HG02763 (cell line): ENCODE measurements at regions not wholly inside any gene's neighbourhood (a gene's known extent, or its start where the extent isn't known, plus 50 kb on each side); places are given as distances from the start of the nearest gene placed in this dataset.
"Not testable (repeated sequence)": the region's sequence is repeated elsewhere in the genome, so short reads cannot be mapped to it uniquely, and the experiment has no call there.

Experiments
- ATAC-seq: cut with Tn5 transposase; IDR thresholded peaks from one replicate; pipeline ENCODE4 v1.9.1; 2021; ENCODE audit warnings: mild to moderate bottlenecking, moderate library complexity; ENCODE audit not compliant: unreplicated experiment

DNA sequence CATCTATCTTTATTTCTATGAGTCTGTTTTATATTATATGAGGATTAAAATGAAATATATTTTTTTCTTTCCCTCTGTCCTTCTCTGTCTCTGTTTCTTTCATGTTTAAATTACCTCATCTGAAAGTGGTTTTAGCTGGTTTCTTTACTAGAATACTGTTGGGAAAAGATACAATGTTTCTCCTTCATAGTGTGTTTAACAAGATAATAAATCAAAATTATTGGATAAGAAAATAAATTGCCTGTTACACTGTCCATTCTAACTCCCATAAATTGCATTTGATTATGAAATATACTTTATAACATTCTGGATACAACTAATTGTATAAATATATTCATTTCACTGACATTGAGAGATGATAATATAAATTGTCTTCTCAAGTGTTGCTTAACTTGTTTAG is 1168.0 kb downstream of the PLA2G4A start:
- no peak for ATAC-seq

GRCh38 chr1:187999973-188000372 is 1171.2 kb downstream of the PLA2G4A start:
- no peak for ATAC-seq

GRCh38 chr1:188003687-188004086 is 1174.9 kb downstream of the PLA2G4A start:
- ATAC-seq, result not testable (repeated sequence)

- ATAC-seq, result no peak
Measured at GRCh38 chr1:188004849-188005248, 1176.1 kb downstream of the PLA2G4A start.

- no peak for ATAC-seq
Measured at GRCh38 chr1:188006354-188006753, 1177.6 kb downstream of the PLA2G4A start.

DNA sequence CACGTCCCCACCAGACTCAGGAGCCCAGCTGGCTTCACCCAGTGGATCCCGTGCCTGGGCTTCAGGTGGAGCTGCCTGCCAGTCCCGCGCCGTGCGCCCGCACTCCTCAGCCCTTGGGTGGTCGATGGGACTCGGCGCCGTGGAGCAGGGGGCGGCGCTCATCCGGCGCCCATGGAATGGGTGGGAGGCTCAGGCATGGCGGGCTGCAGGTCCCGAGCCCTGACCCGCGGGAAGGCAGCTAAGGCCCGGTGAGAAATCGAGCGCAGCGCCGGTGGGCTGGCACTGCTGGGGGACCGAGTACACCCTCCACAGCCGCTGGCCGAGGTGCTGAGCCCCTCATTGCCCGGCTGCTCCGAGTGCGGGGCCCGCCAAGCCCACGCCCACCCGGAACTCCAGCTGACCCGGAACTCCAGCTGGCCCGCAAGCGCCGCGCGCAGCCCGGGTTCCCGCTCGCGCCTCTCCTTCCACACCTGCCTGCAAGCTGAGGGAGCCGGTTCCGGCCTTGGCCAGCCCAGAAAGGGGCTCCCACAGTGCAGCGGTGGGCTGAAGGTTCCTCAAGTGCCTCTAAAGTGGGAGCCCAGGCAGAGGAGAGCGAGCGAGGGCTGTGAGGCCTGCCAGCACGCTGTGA is 1184.6 kb downstream of the PLA2G4A start:
- ATAC-seq, result not testable (repeated sequence)

- ATAC-seq, result no peak
Measured at GRCh38 chr1:188017921-188018320, 1189.2 kb downstream of the PLA2G4A start.

DNA sequence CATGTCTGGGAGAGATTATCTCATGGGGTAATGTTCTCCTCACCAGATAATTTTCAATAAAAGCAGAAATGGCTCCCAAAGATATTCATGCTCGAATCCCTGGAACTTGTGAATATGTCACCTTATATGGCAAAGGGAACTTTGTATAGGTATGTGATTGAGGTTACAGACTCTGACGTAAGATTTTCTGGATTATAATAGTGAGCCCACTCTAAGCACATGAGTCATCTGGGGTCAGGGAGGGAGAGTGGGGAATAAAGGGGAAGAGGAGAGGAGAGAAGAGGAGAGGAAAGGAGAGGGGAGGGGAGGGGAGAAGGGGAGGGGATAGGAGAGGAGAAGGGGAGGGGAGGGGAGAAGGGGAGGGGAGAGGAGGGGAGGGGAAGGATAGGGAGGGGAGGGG is 1193.9 kb downstream of the PLA2G4A start:
- no peak for ATAC-seq

DNA sequence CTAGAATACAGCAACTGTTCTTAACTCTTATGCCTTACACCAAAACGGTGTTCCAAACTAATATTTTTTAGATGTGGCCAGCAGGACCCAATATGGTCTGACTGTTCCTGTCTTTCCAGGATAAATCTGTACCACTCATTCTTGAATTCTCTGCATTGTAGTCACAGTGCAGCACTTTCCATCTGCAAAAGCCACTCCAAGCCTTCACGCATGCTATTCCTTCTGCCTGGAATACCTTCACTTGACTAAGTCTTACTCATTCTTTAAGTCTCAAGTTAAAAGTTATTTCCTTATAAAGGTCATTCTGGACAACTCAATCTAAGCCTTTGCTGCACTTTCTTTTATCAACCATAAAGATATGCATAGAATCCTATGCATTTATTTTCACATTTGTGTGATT is 1194.5 kb downstream of the PLA2G4A start:
- ATAC-seq, result no peak

GRCh38 chr1:188027613-188028012 is 1198.9 kb downstream of the PLA2G4A start:
- peak; percentile 86 for ATAC-seq

DNA sequence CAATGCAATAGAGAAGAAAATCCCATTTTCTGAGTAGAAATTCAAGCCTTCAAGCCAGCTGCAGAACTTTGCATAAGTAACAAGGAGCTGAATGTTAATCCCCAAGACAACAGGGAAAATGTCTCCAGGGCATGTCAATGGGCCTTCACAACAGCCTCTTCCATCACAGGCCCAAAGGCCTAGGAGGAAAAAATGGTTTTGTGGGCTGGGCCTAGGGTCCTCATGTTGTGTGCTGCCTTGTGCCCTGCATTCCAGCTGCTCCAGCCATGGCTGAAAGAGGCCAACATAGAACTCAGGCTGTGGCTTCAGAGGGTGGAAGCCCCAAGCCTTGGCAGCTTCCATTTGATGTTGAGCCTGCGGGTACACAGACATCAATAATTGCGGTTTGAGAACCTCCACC is 1208.8 kb downstream of the PLA2G4A start:
- ATAC-seq, result not testable (repeated sequence)

GRCh38 chr1:188043536-188044245 is 1214.9 kb downstream of the PLA2G4A start:
- no peak for ATAC-seq

DNA sequence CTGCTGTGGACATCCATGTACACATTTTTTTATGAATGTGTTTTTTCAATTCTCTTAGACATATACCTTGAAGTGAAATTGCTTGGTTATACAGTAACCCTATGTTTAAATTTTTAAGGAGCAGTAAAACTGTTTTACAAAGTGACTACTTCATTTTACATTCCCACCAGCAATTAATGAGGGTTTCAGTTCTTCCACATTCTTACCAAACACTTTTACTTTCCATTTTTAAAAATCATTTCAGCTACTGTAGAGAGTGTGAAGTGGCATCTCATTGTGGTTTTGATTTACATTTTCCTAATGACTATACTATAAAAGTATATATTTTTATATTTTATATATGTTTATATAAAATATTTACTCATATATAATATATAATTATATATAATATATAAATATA is 1221.5 kb downstream of the PLA2G4A start:
- no peak for ATAC-seq

DNA sequence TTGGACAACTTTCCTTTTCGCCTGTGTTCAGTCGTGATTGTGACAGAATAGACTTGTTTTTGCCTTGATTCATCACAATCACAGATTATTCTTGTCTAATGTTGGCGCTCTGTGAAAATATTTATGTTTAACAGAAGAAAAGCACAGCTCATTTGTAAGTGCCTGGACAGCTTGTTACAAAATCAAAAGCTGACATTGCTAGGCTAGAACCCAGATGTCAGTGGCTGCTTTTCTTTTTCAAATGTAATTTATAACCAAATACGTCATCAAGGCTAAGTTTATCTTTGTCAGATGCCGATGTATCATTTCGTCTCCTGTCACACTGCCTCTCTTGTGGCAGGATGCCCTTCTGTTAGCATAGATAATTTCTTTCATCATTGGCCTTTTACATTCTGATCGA is 1227.3 kb downstream of the PLA2G4A start:
- no peak for ATAC-seq

GRCh38 chr1:188058801-188059200 is 1230.1 kb downstream of the PLA2G4A start:
- no peak for ATAC-seq

DNA sequence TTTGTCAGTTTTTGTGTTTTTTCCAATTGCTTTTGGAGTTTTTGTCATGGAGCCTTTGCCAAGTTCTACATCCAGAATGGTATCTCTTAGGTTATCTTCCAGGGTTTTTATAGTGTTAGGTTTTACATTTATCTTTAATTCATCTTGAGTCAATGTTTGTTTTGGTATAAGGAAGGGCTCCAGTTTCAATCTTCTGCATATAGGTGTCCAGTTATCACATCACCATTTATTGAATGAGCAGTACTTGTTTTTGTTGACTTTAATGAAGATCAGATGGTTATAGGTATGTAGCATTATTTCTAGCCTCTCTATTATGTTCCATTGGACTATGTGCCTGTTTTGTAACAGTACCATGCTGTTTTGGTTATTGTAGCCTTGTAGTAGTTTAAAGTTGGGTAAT is 1233.1 kb downstream of the PLA2G4A start:
- ATAC-seq, result no peak

DNA sequence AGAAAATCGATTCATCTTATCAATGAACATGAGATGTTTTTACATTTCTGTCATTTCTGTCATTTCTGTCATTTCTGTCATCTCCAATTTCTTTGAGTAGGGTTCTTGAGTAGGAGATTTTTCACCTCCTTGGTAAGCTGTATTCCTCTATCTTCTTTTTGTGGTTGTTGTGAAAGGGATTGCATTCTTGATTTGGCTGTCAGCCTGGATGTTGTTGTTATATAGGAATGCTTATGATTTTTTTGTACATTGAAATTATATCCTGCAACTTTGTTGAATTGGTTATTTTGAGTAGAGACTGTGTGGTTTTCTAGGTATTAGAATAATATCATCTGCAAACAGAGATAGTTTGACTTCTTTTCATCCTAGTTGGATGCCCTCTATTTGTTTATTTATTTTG is 1233.7 kb downstream of the PLA2G4A start:
- no peak for ATAC-seq

- no peak for ATAC-seq
Measured at GRCh38 chr1:188065917-188066316, 1237.2 kb downstream of the PLA2G4A start.

- ATAC-seq, result no peak
Measured at GRCh38 chr1:188070848-188071247, 1242.1 kb downstream of the PLA2G4A start.

- no peak for ATAC-seq
Measured at GRCh38 chr1:188089015-188089414, 1260.3 kb downstream of the PLA2G4A start.

- no peak for ATAC-seq
Measured at GRCh38 chr1:188089461-188089860, 1260.7 kb downstream of the PLA2G4A start.

DNA sequence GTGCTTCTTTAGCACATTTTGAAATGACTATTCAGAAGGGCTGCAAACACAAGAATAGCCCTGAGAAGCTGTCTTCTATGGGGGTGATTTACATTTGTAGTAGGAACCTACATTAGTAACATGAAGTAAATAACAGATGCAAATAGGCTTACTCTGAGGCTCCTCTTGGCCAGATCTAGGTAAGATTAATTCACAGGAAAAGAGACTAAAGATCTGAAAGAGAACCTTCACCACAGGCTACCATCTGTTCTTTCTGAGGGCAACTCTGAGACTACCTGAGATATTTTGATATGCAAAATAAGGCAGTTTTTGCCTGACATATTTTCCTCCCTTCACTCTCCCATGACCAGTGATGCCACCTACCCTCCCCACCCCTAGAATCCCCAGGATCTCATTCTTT is 1267.8 kb downstream of the PLA2G4A start:
- no peak for ATAC-seq

GRCh38 chr1:188117436-188117835 is 1288.7 kb downstream of the PLA2G4A start:
- no peak for ATAC-seq
